ENCODE measurements at regions not wholly inside any gene's neighbourhood (a gene's known extent, or its start where the extent isn't known, plus 50 kb on each side); places are given as distances from the start of the nearest gene placed in this dataset.
"Not testable (repeated sequence)": the region's sequence is repeated elsewhere in the genome, so short reads cannot be mapped to it uniquely, and the experiment has no call there.

DNA sequence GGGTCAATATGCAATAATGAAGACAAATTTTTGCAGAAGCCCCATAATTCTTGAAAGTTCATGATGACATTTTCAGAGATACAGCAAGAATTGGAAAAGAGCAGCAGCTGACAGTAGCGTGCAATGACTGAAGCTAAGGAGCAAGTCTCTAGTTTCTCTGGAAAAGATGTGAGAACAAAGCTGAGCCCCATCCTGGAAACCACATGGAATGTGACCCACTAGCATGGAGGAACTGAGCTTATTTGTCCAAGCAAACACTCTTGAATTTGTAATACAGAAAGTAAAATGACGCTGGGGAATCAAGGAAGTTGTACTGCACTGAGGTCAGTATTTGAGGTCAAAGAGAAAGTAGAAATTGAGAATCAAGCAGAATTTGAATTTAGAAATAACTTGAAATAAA lies 1447.2 kb downstream of the FSTL5 start:
- intact Hi-C loops (cut with micrococcal nuclease) = no loop called here
- no peak for DNase-seq (ENCODE audit: low spot score)
- Mint-ChIP-seq H3K9me3 (peaks cover 12% of the 10 kb centered on the region), H3K27me3 (ENCODE audit: low read depth) (no peaks in the 10 kb centered on the region), H3K36me3 (ENCODE audit: low read depth) (no peaks in the 10 kb centered on the region), H3K27ac (no peak overlapping the region), H3K4me3 (ENCODE audit: low read depth) (no peak overlapping the region), H3K4me1 (ENCODE audit: low read depth) (no peaks in the 10 kb centered on the region)

GRCh38 chr4:160717848-160718247 lies 1446.0 kb downstream of the FSTL5 start:
- H3K4me3 Mint-ChIP-seq (ENCODE audit: low read depth) = no peak overlapping the region
- peaks cover 12% of the 10 kb centered on the region for H3K9me3 Mint-ChIP-seq
- no peaks in the 10 kb centered on the region for H3K4me1 Mint-ChIP-seq (ENCODE audit: low read depth)
- no peaks in the 10 kb centered on the region for H3K36me3 Mint-ChIP-seq (ENCODE audit: low read depth)
- intact Hi-C loops (cut with micrococcal nuclease) = no loop called here
- no peak overlapping the region for H3K27ac Mint-ChIP-seq
- no peak for DNase-seq (ENCODE audit: low spot score)
- H3K27me3 Mint-ChIP-seq (ENCODE audit: low read depth) = no peaks in the 10 kb centered on the region

GRCh38 chr4:160724063-160724462 lies 1439.7 kb downstream of the FSTL5 start:
- H3K27ac Mint-ChIP-seq = no peak overlapping the region

GRCh38 chr4:160745126-160745525 lies 1418.7 kb downstream of the FSTL5 start:
- H3K4me1 Mint-ChIP-seq (ENCODE audit: low read depth) = no peaks in the 10 kb centered on the region

More at GRCh38 chr4:160724063-160724462, 1439.7 kb downstream of the FSTL5 start:
- no peak for DNase-seq (ENCODE audit: low spot score)
- Mint-ChIP-seq H3K4me1 (ENCODE audit: low read depth) (no peaks in the 10 kb centered on the region), H3K36me3 (ENCODE audit: low read depth) (no peaks in the 10 kb centered on the region), H3K4me3 (ENCODE audit: low read depth) (no peak overlapping the region), H3K27me3 (ENCODE audit: low read depth) (no peaks in the 10 kb centered on the region), H3K9me3 (peaks cover 7% of the 10 kb centered on the region)
- intact Hi-C loops (cut with micrococcal nuclease) = no loop called here

GRCh38 chr4:160746585-160746984 lies 1417.2 kb downstream of the FSTL5 start:
- DNase-seq (ENCODE audit: low spot score); intact Hi-C loops (cut with micrococcal nuclease); H3K27me3 Mint-ChIP-seq (ENCODE audit: low read depth); H3K4me1 Mint-ChIP-seq (ENCODE audit: low read depth); H3K27ac Mint-ChIP-seq; H3K4me3 Mint-ChIP-seq (ENCODE audit: low read depth); H3K36me3 Mint-ChIP-seq (ENCODE audit: low read depth): not testable (repeated sequence)
- H3K9me3 Mint-ChIP-seq = peaks cover 28% of the 10 kb centered on the region

More at GRCh38 chr4:160745126-160745525, 1418.7 kb downstream of the FSTL5 start:
- H3K4me3 Mint-ChIP-seq (ENCODE audit: low read depth) = no peak overlapping the region
- H3K27ac Mint-ChIP-seq = no peak overlapping the region
- no peaks in the 10 kb centered on the region for H3K27me3 Mint-ChIP-seq (ENCODE audit: low read depth)
- no peak for DNase-seq (ENCODE audit: low spot score)
- intact Hi-C loops (cut with micrococcal nuclease) = no loop called here
- no peaks in the 10 kb centered on the region for H3K36me3 Mint-ChIP-seq (ENCODE audit: low read depth)
- H3K9me3 Mint-ChIP-seq = peaks cover 33% of the 10 kb centered on the region

GRCh38 chr4:160772668-160773067 lies 1391.1 kb downstream of the FSTL5 start:
- Mint-ChIP-seq H3K36me3 (ENCODE audit: low read depth) (no peaks in the 10 kb centered on the region), H3K4me3 (ENCODE audit: low read depth) (no peak overlapping the region), H3K4me1 (ENCODE audit: low read depth) (no peaks in the 10 kb centered on the region), H3K27ac (no peak overlapping the region), H3K9me3 (peaks cover 19% of the 10 kb centered on the region), H3K27me3 (ENCODE audit: low read depth) (no peaks in the 10 kb centered on the region)
- intact Hi-C loops (cut with micrococcal nuclease) = no loop called here
- DNase-seq (ENCODE audit: low spot score) = no peak

GRCh38 chr4:160795216-160795615 lies 1368.6 kb downstream of the FSTL5 start:
- H3K36me3 Mint-ChIP-seq (ENCODE audit: low read depth) = no peaks in the 10 kb centered on the region
- H3K9me3 Mint-ChIP-seq = peaks cover 47% of the 10 kb centered on the region
- no peaks in the 10 kb centered on the region for H3K27me3 Mint-ChIP-seq (ENCODE audit: low read depth)
- intact Hi-C loops (cut with micrococcal nuclease) = no loop called here
- H3K4me3 Mint-ChIP-seq (ENCODE audit: low read depth) = no peak overlapping the region
- DNase-seq (ENCODE audit: low spot score) = no peak
- H3K4me1 Mint-ChIP-seq (ENCODE audit: low read depth) = no peaks in the 10 kb centered on the region
- no peak overlapping the region for H3K27ac Mint-ChIP-seq

DNA sequence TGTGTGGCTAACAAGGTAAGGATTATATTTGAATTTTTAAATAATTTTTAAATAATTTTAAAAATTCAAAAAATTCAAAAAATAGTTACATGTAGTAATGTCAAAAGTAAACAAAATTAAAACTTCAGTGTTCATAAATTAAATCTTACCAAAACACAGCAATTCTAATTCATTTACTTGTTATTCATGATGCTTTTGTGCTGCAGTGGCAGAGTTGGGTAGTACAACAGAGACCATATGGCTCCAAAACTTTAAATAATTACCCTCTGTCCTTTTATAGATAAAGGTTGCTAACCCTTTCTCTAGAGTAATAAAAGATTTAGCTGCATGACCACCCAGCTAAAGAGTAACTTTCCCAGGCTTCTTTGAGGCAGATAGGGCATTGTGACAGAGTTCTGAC lies 1355.6 kb downstream of the FSTL5 start:
- no peaks in the 10 kb centered on the region for H3K4me1 Mint-ChIP-seq (ENCODE audit: low read depth)
- no peaks in the 10 kb centered on the region for H3K36me3 Mint-ChIP-seq (ENCODE audit: low read depth)
- no peak for DNase-seq (ENCODE audit: low spot score)
- peaks cover 16% of the 10 kb centered on the region for H3K9me3 Mint-ChIP-seq
- no peak overlapping the region for H3K27ac Mint-ChIP-seq
- intact Hi-C loops (cut with micrococcal nuclease) = no loop called here
- H3K4me3 Mint-ChIP-seq (ENCODE audit: low read depth) = no peak overlapping the region
- H3K27me3 Mint-ChIP-seq (ENCODE audit: low read depth) = no peaks in the 10 kb centered on the region

DNA sequence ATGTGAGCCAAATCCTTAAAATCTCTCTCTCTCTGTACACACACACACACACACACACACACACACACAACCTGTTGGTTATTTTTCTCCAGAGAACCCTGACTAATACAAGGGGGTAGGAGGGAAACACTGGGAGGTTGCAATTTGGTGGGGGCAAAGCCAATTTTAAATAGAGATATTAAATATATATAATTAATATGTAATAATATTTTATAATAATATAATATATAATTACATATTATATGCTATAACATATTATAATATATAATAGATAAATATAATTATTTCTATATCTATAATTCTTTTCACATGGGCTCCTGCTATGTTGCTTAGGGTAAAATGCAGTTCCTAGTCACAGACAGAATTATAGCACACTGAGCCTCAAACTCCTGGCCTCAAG lies 1354.2 kb downstream of the FSTL5 start:
- no peak for DNase-seq (ENCODE audit: low spot score)
- Mint-ChIP-seq H3K4me3 (ENCODE audit: low read depth) (no peak overlapping the region), H3K9me3 (peaks cover 17% of the 10 kb centered on the region), H3K4me1 (ENCODE audit: low read depth) (no peaks in the 10 kb centered on the region), H3K36me3 (ENCODE audit: low read depth) (no peaks in the 10 kb centered on the region), H3K27me3 (ENCODE audit: low read depth) (no peaks in the 10 kb centered on the region), H3K27ac (no peak overlapping the region)
- intact Hi-C loops (cut with micrococcal nuclease) = no loop called here

DNA sequence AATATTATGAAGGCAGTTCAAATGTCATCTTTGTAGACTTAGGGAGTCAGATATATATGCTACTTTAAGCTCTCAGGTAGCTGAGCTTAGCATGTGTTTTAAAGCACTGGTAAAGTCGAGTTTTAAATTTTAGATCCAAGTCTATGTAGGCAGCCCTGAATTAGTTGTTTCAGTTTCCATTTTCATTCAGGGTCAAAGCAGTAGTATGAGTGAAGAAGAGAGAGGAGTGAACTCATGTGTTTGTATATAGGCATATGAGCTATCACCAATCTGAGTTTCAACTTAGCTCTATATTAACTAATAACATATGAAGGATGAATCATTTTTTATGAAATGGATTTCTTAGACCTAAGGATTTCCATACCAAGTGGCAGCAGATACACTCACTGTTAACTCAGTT lies 1353.4 kb downstream of the FSTL5 start:
- peaks cover 21% of the 10 kb centered on the region for H3K9me3 Mint-ChIP-seq
- no peak for DNase-seq (ENCODE audit: low spot score)
- H3K27me3 Mint-ChIP-seq (ENCODE audit: low read depth) = no peaks in the 10 kb centered on the region
- H3K4me3 Mint-ChIP-seq (ENCODE audit: low read depth) = no peak overlapping the region
- no peak overlapping the region for H3K27ac Mint-ChIP-seq
- H3K4me1 Mint-ChIP-seq (ENCODE audit: low read depth) = no peaks in the 10 kb centered on the region
- intact Hi-C loops (cut with micrococcal nuclease) = no loop called here
- no peaks in the 10 kb centered on the region for H3K36me3 Mint-ChIP-seq (ENCODE audit: low read depth)

DNA sequence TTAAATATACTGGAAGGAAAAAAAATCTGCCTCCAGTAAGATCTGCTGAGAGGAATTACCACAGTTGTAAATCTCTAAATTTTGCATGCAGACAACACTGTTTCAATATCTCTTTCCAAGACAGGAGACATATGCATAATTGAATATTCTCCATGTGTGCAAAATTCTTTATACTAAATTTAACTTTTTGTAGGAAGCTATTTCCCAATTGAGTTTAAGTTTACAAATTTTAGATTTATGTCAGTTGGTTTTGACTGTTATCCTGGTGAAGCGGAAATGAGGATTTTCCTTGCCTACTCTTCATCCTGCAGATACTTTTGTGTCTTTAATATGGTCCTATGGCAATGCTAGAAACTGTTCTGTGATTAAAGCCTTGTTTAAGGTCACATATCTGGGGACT lies 1352.9 kb downstream of the FSTL5 start:
- DNase-seq (ENCODE audit: low spot score) = no peak
- no peak overlapping the region for H3K27ac Mint-ChIP-seq
- no peaks in the 10 kb centered on the region for H3K27me3 Mint-ChIP-seq (ENCODE audit: low read depth)
- intact Hi-C loops (cut with micrococcal nuclease) = no loop called here
- H3K9me3 Mint-ChIP-seq = peaks cover 21% of the 10 kb centered on the region
- no peaks in the 10 kb centered on the region for H3K4me1 Mint-ChIP-seq (ENCODE audit: low read depth)
- H3K4me3 Mint-ChIP-seq (ENCODE audit: low read depth) = no peak overlapping the region
- no peaks in the 10 kb centered on the region for H3K36me3 Mint-ChIP-seq (ENCODE audit: low read depth)

- Mint-ChIP-seq H3K36me3 (ENCODE audit: low read depth) (no peaks in the 10 kb centered on the region), H3K9me3 (peaks cover 17% of the 10 kb centered on the region), H3K4me1 (ENCODE audit: low read depth) (no peaks in the 10 kb centered on the region), H3K27ac (no peak overlapping the region), H3K27me3 (ENCODE audit: low read depth) (no peaks in the 10 kb centered on the region), H3K4me3 (ENCODE audit: low read depth) (no peak overlapping the region)
- DNase-seq (ENCODE audit: low spot score) = no peak
- intact Hi-C loops (cut with micrococcal nuclease) = no loop called here
These were observed 1351.8 kb downstream of the FSTL5 start for GRCh38 chr4:160811956-160812355.

- Mint-ChIP-seq H3K27ac (no peak overlapping the region), H3K9me3 (peaks cover 10% of the 10 kb centered on the region), H3K4me3 (ENCODE audit: low read depth) (no peak overlapping the region), H3K4me1 (ENCODE audit: low read depth) (no peaks in the 10 kb centered on the region), H3K36me3 (ENCODE audit: low read depth) (no peaks in the 10 kb centered on the region), H3K27me3 (ENCODE audit: low read depth) (no peaks in the 10 kb centered on the region)
- no peak for DNase-seq (ENCODE audit: low spot score)
- intact Hi-C loops (cut with micrococcal nuclease) = no loop called here
These were observed 1349.1 kb downstream of the FSTL5 start for GRCh38 chr4:160814726-160815125.

DNA sequence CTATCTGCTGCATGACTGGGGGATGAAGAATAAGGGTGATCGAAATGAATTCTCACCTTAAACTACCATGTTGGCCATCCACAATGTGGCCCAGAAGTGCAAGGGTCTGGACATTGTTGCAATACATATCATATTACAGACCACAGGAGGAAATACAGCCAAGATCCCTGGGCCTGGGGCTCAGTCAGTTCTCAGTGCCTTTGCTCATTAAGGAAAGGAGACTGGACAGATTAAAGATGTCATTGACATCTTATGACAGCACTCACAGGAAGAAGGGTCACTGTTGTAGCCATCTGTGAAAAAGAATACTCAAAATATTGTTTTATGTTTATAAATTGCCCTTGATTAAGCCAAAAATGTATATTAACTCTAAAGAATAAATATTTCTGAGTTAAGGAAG lies 1345.2 kb downstream of the FSTL5 start:
- Mint-ChIP-seq H3K9me3 (peaks cover 16% of the 10 kb centered on the region), H3K36me3 (ENCODE audit: low read depth) (no peaks in the 10 kb centered on the region), H3K4me3 (ENCODE audit: low read depth) (no peak overlapping the region), H3K27me3 (ENCODE audit: low read depth) (no peaks in the 10 kb centered on the region), H3K4me1 (ENCODE audit: low read depth) (no peaks in the 10 kb centered on the region), H3K27ac (no peak overlapping the region)
- no peak for DNase-seq (ENCODE audit: low spot score)
- intact Hi-C loops (cut with micrococcal nuclease) = no loop called here

Data from activated T-helper 2 cell treated with anti-CD3 and anti-CD28 coated beads, Interferon-gamma antibody, Interleukin-2, Interleukin-4, amounts not matched to agents 10 μg/mL and 5 μg/mL and 100 μg/mL, durations not matched to agents 14 hours and 24 hours and 36 hours (primary cell).